HL-60 (cell line): ENCODE measurements at regions not wholly inside any gene's neighbourhood (a gene's known extent, or its start where the extent isn't known, plus 50 kb on each side); places are given as distances from the start of the nearest gene placed in this dataset.

Experiments used
- DNase-seq, 2 experiments: peaks; one replicate each; pipeline ENCODE4 v3.0.0-alpha.2; 2010 to 2020; ENCODE audit warnings: low read depth in 1 of 2, low spot score in 1 of 2
- H3K27ac ChIP-seq: fragments of 250-450 bp; sonication (Bioruptor Pico); replicated peaks from 2 replicates; pipeline ENCODE4 v1.5.1; 2020; ENCODE audit warnings: mild to moderate bottlenecking, moderate library complexity
- H3K27me3 ChIP-seq: fragments of 250-450 bp; sonication (Bioruptor Pico); 2 replicates; pipeline ENCODE4 v1.5.1; 2021; ENCODE audit warnings: mild to moderate bottlenecking, moderate library complexity; ENCODE audit not compliant: insufficient read depth, poor library complexity, severe bottlenecking
- H3K4me3 ChIP-seq: replicated peaks from 2 replicates; pipeline ENCODE4 v1.5.1; 2011; ENCODE audit warnings: mild to moderate bottlenecking, control low read depth, low read length; ENCODE audit not compliant: insufficient read depth
- CTCF ChIP-seq: IDR thresholded peaks from one replicate; pipeline ENCODE4 v1.5.1; 2011; ENCODE audit warnings: low read length, control low read depth, inconsistent platforms; ENCODE audit not compliant: insufficient read depth
- GABPA ChIP-seq: IDR thresholded peaks from 2 replicates; pipeline ENCODE4 v1.6.1; 2012; ENCODE audit warnings: low read depth
- POLR2AphosphoS5 ChIP-seq: IDR thresholded peaks from 2 replicates; pipeline ENCODE4 v1.6.1; 2012; ENCODE audit warnings: low read depth
- REST ChIP-seq: IDR thresholded peaks from 2 replicates; pipeline ENCODE4 v1.6.1; 2012; ENCODE audit warnings: low read depth; ENCODE audit not compliant: insufficient replicate concordance
- SPI1 ChIP-seq: IDR thresholded peaks from 2 replicates; pipeline ENCODE4 v1.6.1; 2012; ENCODE audit warnings: low read depth, mild to moderate bottlenecking, borderline replicate concordance

GRCh38 chr5:2156358-2157059, 273.8 kb upstream of the IRX4 start:
- Histone ChIP-seq H3K27me3 (no peaks in the 10 kb centered on the region), H3K27ac (no peak overlapping the region), H3K4me3 (no peak overlapping the region)
- no peak for DNase-seq
- TF ChIP-seq POLR2AphosphoS5 (no peak), SPI1 (no peak), GABPA (no peak), REST (no peak), CTCF (no peak)

GRCh38 chr5:2155556-2155955, 272.8 kb upstream of the IRX4 start:
- Histone ChIP-seq H3K4me3 (no peak overlapping the region), H3K27me3 (no peaks in the 10 kb centered on the region), H3K27ac (no peak overlapping the region)
- DNase-seq, result no peak
- TF ChIP-seq REST, result no peak
- TF ChIP-seq GABPA, result no peak
- no peak for TF ChIP-seq SPI1
- TF ChIP-seq POLR2AphosphoS5, result no peak
- no peak for TF ChIP-seq CTCF

GRCh38 chr5:2153802-2154201, 271.1 kb upstream of the IRX4 start:
- H3K27me3 ChIP-seq, result no peaks in the 10 kb centered on the region
- H3K4me3 ChIP-seq, result no peak overlapping the region
- no peak for TF ChIP-seq POLR2AphosphoS5
- no peak for TF ChIP-seq REST
- no peak for TF ChIP-seq CTCF
- no peak for TF ChIP-seq SPI1
- no peak for TF ChIP-seq GABPA
- no peak overlapping the region for H3K27ac ChIP-seq
- DNase-seq, result no peak
